NCI-H2029 (cell line): ENCODE measurements at regions not wholly inside any gene's neighbourhood (a gene's known extent, or its start where the extent isn't known, plus 50 kb on each side); places are given as distances from the start of the nearest gene placed in this dataset.

Source experiments
- DNase-seq: peaks from one replicate; lab custom pipeline; 2025; lab: John Stamatoyannopoulos, UW

- no peak for DNase-seq
These were observed 112.1 kb downstream of the ZIC5 start for GRCh38 chr13:99859178-99860177.

- DNase-seq, result no peak
These were observed 113.8 kb downstream of the ZIC5 start for GRCh38 chr13:99857738-99858137.

- no peak for DNase-seq
These were observed 115.8 kb downstream of the ZIC5 start for GRCh38 chr13:99855526-99856420.

- DNase-seq, result no peak
These were observed 117.2 kb downstream of the ZIC5 start for GRCh38 chr13:99854366-99854765.

- no peak for DNase-seq
These were observed 124.2 kb downstream of the ZIC5 start for GRCh38 chr13:99847318-99847750.

GRCh38 chr13:99845161-99845874 lies 126.2 kb downstream of the ZIC5 start:
- DNase-seq, result no peak

- no peak for DNase-seq
These were observed 127.1 kb downstream of the ZIC5 start for GRCh38 chr13:99844421-99844820.

GRCh38 chr13:99843872-99844271 lies 127.7 kb downstream of the ZIC5 start:
- no peak for DNase-seq

- no peak for DNase-seq
These were observed 129.2 kb downstream of the ZIC5 start for GRCh38 chr13:99842405-99842804.

- DNase-seq, result no peak
These were observed 135.3 kb downstream of the ZIC5 start for GRCh38 chr13:99836291-99836690.

- no peak for DNase-seq
These were observed 136.1 kb downstream of the ZIC5 start for GRCh38 chr13:99835442-99835841.

GRCh38 chr13:99834246-99834645 lies 137.3 kb downstream of the ZIC5 start:
- DNase-seq, result no peak

GRCh38 chr13:99832347-99832746 lies 139.2 kb downstream of the ZIC5 start:
- DNase-seq, result no peak

GRCh38 chr13:99830931-99831330 lies 140.6 kb downstream of the ZIC5 start:
- no peak for DNase-seq

- DNase-seq, result no peak
These were observed 141.9 kb downstream of the ZIC5 start for GRCh38 chr13:99829593-99830239.

GRCh38 chr13:99829161-99829560 lies 142.4 kb downstream of the ZIC5 start:
- no peak for DNase-seq

GRCh38 chr13:99828735-99829134 lies 142.8 kb downstream of the ZIC5 start:
- DNase-seq, result no peak

GRCh38 chr13:99828123-99828522 lies 143.4 kb downstream of the ZIC5 start:
- no peak for DNase-seq

- no peak for DNase-seq
These were observed 144.4 kb downstream of the ZIC5 start for GRCh38 chr13:99827011-99827772.

- DNase-seq, result no peak
These were observed 147.6 kb downstream of the ZIC5 start for GRCh38 chr13:99823961-99824360.

GRCh38 chr13:99822820-99823219 lies 148.7 kb downstream of the ZIC5 start:
- DNase-seq, result no peak
